ENCODE measurements at regions not wholly inside any gene's neighbourhood (a gene's known extent, or its start where the extent isn't known, plus 50 kb on each side); places are given as distances from the start of the nearest gene placed in this dataset.

GRCh38 chr9:108478431-108479332 is 377.1 kb downstream of the ACTL7B start:
- Histone ChIP-seq H3K9me3 (replicated peaks; ENCODE audit: control insufficient read depth, insufficient read depth, low read length) (no peaks in the 10 kb centered on the region), H3K4me3 (replicated peaks in 1 of 3; ENCODE audit: insufficient read depth in 1 of 3, low read depth in 1 of 3, low read length in 3 of 3) (no peak overlapping the region), H2AFZ (ENCODE audit: low read depth, low read length) (peak overlapping the region; percentile 47), H3K36me3 (ENCODE audit: control insufficient read depth in 2 of 2, extremely low read depth in 1 of 2, insufficient read depth in 2 of 2, low read length in 2 of 2) (no peaks in the 10 kb centered on the region), H3K27ac (ENCODE audit: insufficient read depth, low read depth, low read length) (peak overlapping the region; percentile 73), H3K79me2 (ENCODE audit: control insufficient read depth, insufficient read depth, low read length) (no peaks in the 10 kb centered on the region), H3K27me3 (ENCODE audit: control insufficient read depth in 2 of 2, insufficient read depth in 2 of 2, low read length in 2 of 2) (no peaks in the 10 kb centered on the region), H3K9me1 (replicated peaks; ENCODE audit: control insufficient read depth, extremely low read depth, insufficient read depth, low read length) (no peaks in the 10 kb centered on the region), H3K9ac (replicated peaks; ENCODE audit: extremely low read depth, insufficient read depth, low read length) (peak overlapping the region; percentile 43), H3K4me1 (ENCODE audit: control insufficient read depth, extremely low read depth, insufficient read depth, low read length) (peaks cover 26% of the 10 kb centered on the region), H3K4me2 (ENCODE audit: insufficient read depth, low read length) (peak overlapping the region; percentile 40), H4K20me1 (replicated peaks; ENCODE audit: control insufficient read depth, extremely low read depth, insufficient read depth, low read length) (no peaks in the 10 kb centered on the region)
- POLR2A ChIA-PET, result no interaction called here
- DNase-seq (ENCODE audit: low read depth, low spot score) (peak; percentile 77), FAIRE-seq (peak; percentile 80)
- dilution Hi-C loops (cut with MboI; ENCODE audit: extremely low pct_ligation_motif_present, low sequenced_read_pairs), result no loop called here
- TF ChIP-seq, protein P1, sequence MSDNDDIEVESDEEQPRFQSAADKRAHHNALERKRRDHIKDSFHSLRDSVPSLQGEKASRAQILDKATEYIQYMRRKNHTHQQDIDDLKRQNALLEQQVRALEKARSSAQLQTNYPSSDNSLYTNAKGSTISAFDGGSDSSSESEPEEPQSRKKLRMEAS (IDR thresholded peaks at IDR 0.05; ENCODE audit: insufficient read depth, insufficient read length), result no peak
- TF ChIP-seq POLR2A (IDR thresholded peaks at IDR 0.05; ENCODE audit: low read depth, low read length) (no peak), EZH2 (IDR thresholded peaks at IDR 0.05; ENCODE audit: borderline replicate concordance, low read depth, low read length, severe bottlenecking) (no peak), JUN (IDR thresholded peaks at IDR 0.05; ENCODE audit: borderline replicate concordance, insufficient read depth, insufficient read length, low read depth) (peak; percentile 17), MYC (IDR thresholded peaks at IDR 0.05; ENCODE audit: low read depth, low read length) (no peak), POLR2AphosphoS5 (IDR thresholded peaks at IDR 0.05; ENCODE audit: insufficient read depth, low read depth, low read length) (no peak), FOS (IDR thresholded peaks at IDR 0.05; ENCODE audit: borderline replicate concordance, insufficient read depth, low read length) (peak; percentile 86), GATA2 (IDR thresholded peaks at IDR 0.05; ENCODE audit: insufficient read depth, insufficient read length, low read depth, low read length) (no peak)
- TF ChIP-seq, protein P2, sequence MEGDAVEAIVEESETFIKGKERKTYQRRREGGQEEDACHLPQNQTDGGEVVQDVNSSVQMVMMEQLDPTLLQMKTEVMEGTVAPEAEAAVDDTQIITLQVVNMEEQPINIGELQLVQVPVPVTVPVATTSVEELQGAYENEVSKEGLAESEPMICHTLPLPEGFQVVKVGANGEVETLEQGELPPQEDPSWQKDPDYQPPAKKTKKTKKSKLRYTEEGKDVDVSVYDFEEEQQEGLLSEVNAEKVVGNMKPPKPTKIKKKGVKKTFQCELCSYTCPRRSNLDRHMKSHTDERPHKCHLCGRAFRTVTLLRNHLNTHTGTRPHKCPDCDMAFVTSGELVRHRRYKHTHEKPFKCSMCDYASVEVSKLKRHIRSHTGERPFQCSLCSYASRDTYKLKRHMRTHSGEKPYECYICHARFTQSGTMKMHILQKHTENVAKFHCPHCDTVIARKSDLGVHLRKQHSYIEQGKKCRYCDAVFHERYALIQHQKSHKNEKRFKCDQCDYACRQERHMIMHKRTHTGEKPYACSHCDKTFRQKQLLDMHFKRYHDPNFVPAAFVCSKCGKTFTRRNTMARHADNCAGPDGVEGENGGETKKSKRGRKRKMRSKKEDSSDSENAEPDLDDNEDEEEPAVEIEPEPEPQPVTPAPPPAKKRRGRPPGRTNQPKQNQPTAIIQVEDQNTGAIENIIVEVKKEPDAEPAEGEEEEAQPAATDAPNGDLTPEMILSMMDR (IDR thresholded peaks at IDR 0.05; ENCODE audit: extremely low read depth in 1 of 2, insufficient read depth in 1 of 2, low read depth in 1 of 2, low read length in 2 of 2), result no peak
- intact Hi-C loops (cut with micrococcal nuclease), result loop anchor here (5.0 kb wide), 1 partner anchor 991 kb away; the partner anchor contains the start of gene KLF4
- BruUV-seq (replicated peaks), result no TSS peak
- CTCF ChIA-PET, result interaction anchor here (0.7 to 2.9 kb wide), 6 partner anchors 10 to 1013 kb away, joined by 3 to 10 read pairs (median 4); no protein-coding TSS in a partner anchor

All from endothelial cell of umbilical vein (primary cell).